NCI-H226 (cell line): ENCODE measurements at regions not wholly inside any gene's neighbourhood (a gene's known extent, or its start where the extent isn't known, plus 50 kb on each side); places are given as distances from the start of the nearest gene placed in this dataset.

Experiments
- DNase-seq: peaks from one replicate; pipeline ENCODE4 v3.0.0-alpha.2; 2015

GRCh38 chr2:164439885-164440284, 181.4 kb downstream of the GRB14 start:
- DNase-seq = no peak

- no peak for DNase-seq
Observed at GRCh38 chr2:164439235-164439634, 182.0 kb downstream of the GRB14 start.

GRCh38 chr2:164438490-164439205, 182.6 kb downstream of the GRB14 start:
- no peak for DNase-seq

GRCh38 chr2:164436131-164436530, 185.2 kb downstream of the GRB14 start:
- DNase-seq = no peak

- no peak for DNase-seq
Observed at GRCh38 chr2:164430166-164430783, 191.0 kb downstream of the GRB14 start.

- DNase-seq = no peak
Observed at GRCh38 chr2:164429354-164429753, 191.9 kb downstream of the GRB14 start.

- DNase-seq = no peak
Observed at GRCh38 chr2:164427111-164427510, 194.2 kb downstream of the GRB14 start.

GRCh38 chr2:164420787-164421186, 200.5 kb downstream of the GRB14 start:
- DNase-seq = no peak

GRCh38 chr2:164412831-164413230, 208.5 kb downstream of the GRB14 start:
- DNase-seq = no peak

GRCh38 chr2:164389411-164389810, 231.9 kb downstream of the GRB14 start:
- no peak for DNase-seq

GRCh38 chr2:164388511-164388910, 232.8 kb downstream of the GRB14 start:
- DNase-seq = peak; percentile 87

- peak; percentile 14 for DNase-seq
Observed at GRCh38 chr2:164386231-164386630, 235.1 kb downstream of the GRB14 start.

GRCh38 chr2:164384434-164384833, 236.8 kb downstream of the GRB14 start:
- no peak for DNase-seq

GRCh38 chr2:164371916-164372315, 249.4 kb downstream of the GRB14 start:
- peak; percentile 23 for DNase-seq

GRCh38 chr2:164369366-164369765, 251.9 kb downstream of the GRB14 start:
- DNase-seq = no peak

GRCh38 chr2:164368896-164369295, 252.4 kb downstream of the GRB14 start:
- no peak for DNase-seq

- DNase-seq = no peak
Observed at GRCh38 chr2:164363646-164364045, 257.6 kb downstream of the GRB14 start.

GRCh38 chr2:164351536-164351935, 269.7 kb downstream of the GRB14 start:
- DNase-seq = no peak

GRCh38 chr2:164335947-164336346, 285.3 kb downstream of the GRB14 start:
- no peak for DNase-seq

GRCh38 chr2:164335128-164335527, 286.2 kb downstream of the GRB14 start:
- no peak for DNase-seq

- no peak for DNase-seq
Observed at GRCh38 chr2:164328310-164328709, 293.0 kb downstream of the GRB14 start.

GRCh38 chr2:164323978-164324377, 297.3 kb downstream of the GRB14 start:
- no peak for DNase-seq

GRCh38 chr2:164314148-164314547, 307.1 kb downstream of the GRB14 start:
- DNase-seq = no peak

- no peak for DNase-seq
Observed at GRCh38 chr2:164306872-164307271, 314.4 kb downstream of the GRB14 start.

- DNase-seq = no peak
Observed at GRCh38 chr2:164302786-164303185, 318.5 kb downstream of the GRB14 start.
